HG03469 (cell line): ENCODE measurements at regions not wholly inside any gene's neighbourhood (a gene's known extent, or its start where the extent isn't known, plus 50 kb on each side); places are given as distances from the start of the nearest gene placed in this dataset.

Source experiments
- ATAC-seq: cut with Tn5 transposase; IDR thresholded peaks from one replicate; pipeline ENCODE4 v1.9.1; 2021; ENCODE audit warnings: mild to moderate bottlenecking, moderate library complexity, moderate number of reproducible peaks; ENCODE audit not compliant: unreplicated experiment

- no peak for ATAC-seq
Measured at GRCh38 chrX:38856670-38857265, 55.5 kb downstream of the MID1IP1 start.

GRCh38 chrX:38857736-38858523 lies 56.7 kb downstream of the MID1IP1 start:
- no peak for ATAC-seq

GRCh38 chrX:38859602-38860001 lies 58.3 kb downstream of the MID1IP1 start:
- ATAC-seq, result no peak

GRCh38 chrX:38860106-38861013 lies 59.1 kb downstream of the MID1IP1 start:
- no peak for ATAC-seq

GRCh38 chrX:38861489-38861888 lies 60.2 kb downstream of the MID1IP1 start:
- ATAC-seq, result no peak

GRCh38 chrX:38862100-38862499 lies 60.8 kb downstream of the MID1IP1 start:
- ATAC-seq, result no peak

- ATAC-seq, result no peak
Measured at GRCh38 chrX:38864165-38864564, 62.9 kb downstream of the MID1IP1 start.

- no peak for ATAC-seq
Measured at GRCh38 chrX:38868321-38868720, 67.1 kb downstream of the MID1IP1 start.

GRCh38 chrX:38868941-38869401 lies 67.7 kb downstream of the MID1IP1 start:
- no peak for ATAC-seq

- no peak for ATAC-seq
Measured at GRCh38 chrX:38870361-38870895, 69.2 kb downstream of the MID1IP1 start.

GRCh38 chrX:38871129-38872029 lies 70.1 kb downstream of the MID1IP1 start:
- ATAC-seq, result no peak

GRCh38 chrX:38877366-38877765 lies 76.1 kb downstream of the MID1IP1 start:
- no peak for ATAC-seq

- no peak for ATAC-seq
Measured at GRCh38 chrX:38878641-38879340, 77.5 kb downstream of the MID1IP1 start.

- ATAC-seq, result no peak
Measured at GRCh38 chrX:38879631-38880220, 78.5 kb downstream of the MID1IP1 start.

GRCh38 chrX:38880296-38880854 lies 79.1 kb downstream of the MID1IP1 start:
- ATAC-seq, result no peak

GRCh38 chrX:38881066-38881465 lies 79.8 kb downstream of the MID1IP1 start:
- no peak for ATAC-seq

GRCh38 chrX:38881727-38882126 lies 80.5 kb downstream of the MID1IP1 start:
- ATAC-seq, result no peak

GRCh38 chrX:38882894-38883626 lies 81.8 kb downstream of the MID1IP1 start:
- ATAC-seq, result no peak
